ENCODE measurements at regions not wholly inside any gene's neighbourhood (a gene's known extent, or its start where the extent isn't known, plus 50 kb on each side); places are given as distances from the start of the nearest gene placed in this dataset.
A peak's percentile ranks its signal among the peaks of the same experiment; 100 is the strongest.

- no peak for DNase-seq (ENCODE audit: low read depth, low spot score)
- in situ Hi-C loops (cut with HindIII; ENCODE audit: low pct_unique_long_range_greater_than_20kb, low sequenced_read_pairs): no loop called here
These were observed 52.7 kb upstream of the HERPUD2 start for GRCh38 chr7:35747611-35748010.

DNA sequence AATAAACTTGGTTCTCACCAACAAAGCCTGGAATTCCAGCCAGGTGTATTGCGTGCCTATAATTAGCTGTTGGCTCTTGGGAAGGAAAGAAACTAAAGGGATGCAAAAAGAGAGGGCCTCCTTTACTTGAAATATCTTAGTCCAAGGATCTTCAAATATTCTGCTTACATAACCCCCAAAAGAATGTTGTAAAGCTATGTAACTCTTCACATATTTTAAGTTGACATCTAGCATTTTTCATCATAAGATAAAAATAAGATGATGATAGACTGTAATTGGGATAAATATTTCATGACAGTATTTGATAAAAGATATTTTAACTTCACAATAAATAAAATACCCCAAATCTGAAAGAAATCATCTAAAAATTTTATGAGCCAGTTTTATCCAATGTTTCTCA is 52.5 kb upstream of the SEPTIN7 start:
- DNase-seq (ENCODE audit: low read depth, low spot score): no peak
- in situ Hi-C loops (cut with HindIII; ENCODE audit: low pct_unique_long_range_greater_than_20kb, low sequenced_read_pairs): no loop called here

GRCh38 chr7:35749556-35749955 is 51.3 kb upstream of the SEPTIN7 start:
- DNase-seq (ENCODE audit: low read depth, low spot score): peak; percentile 30

More at GRCh38 chr7:35749556-35749955, 51.3 kb upstream of the SEPTIN7 start:
- in situ Hi-C loops (cut with HindIII; ENCODE audit: low pct_unique_long_range_greater_than_20kb, low sequenced_read_pairs): no loop called here

All from SK-MEL-5 (cell line).